ENCODE measurements at regions not wholly inside any gene's neighbourhood (a gene's known extent, or its start where the extent isn't known, plus 50 kb on each side); places are given as distances from the start of the nearest gene placed in this dataset.

GRCh38 chr14:34251662-34252061, 210.4 kb downstream of the SPTSSA start:
- Histone ChIP-seq H3K9me3 (ENCODE audit: low read depth, low read length) (no peaks in the 10 kb centered on the region), H3K27me3 (ENCODE audit: insufficient read depth, low read length) (no peaks in the 10 kb centered on the region), H3K4me1 (ENCODE audit: insufficient read depth, low read length) (no peaks in the 10 kb centered on the region), H3K4me3 (ENCODE audit: low read length) (no peak overlapping the region)

- Histone ChIP-seq H3K9me3 (ENCODE audit: low read depth, low read length) (no peaks in the 10 kb centered on the region), H3K4me1 (ENCODE audit: insufficient read depth, low read length) (no peaks in the 10 kb centered on the region), H3K4me3 (ENCODE audit: low read length) (no peak overlapping the region), H3K27me3 (ENCODE audit: insufficient read depth, low read length) (no peaks in the 10 kb centered on the region)
Measured at GRCh38 chr14:34250959-34251358, 211.1 kb downstream of the SPTSSA start.

GRCh38 chr14:34247605-34248004, 214.4 kb downstream of the SPTSSA start:
- Histone ChIP-seq H3K27me3 (ENCODE audit: insufficient read depth, low read length) (no peaks in the 10 kb centered on the region), H3K4me1 (ENCODE audit: insufficient read depth, low read length) (no peaks in the 10 kb centered on the region), H3K9me3 (ENCODE audit: low read depth, low read length) (no peaks in the 10 kb centered on the region), H3K4me3 (ENCODE audit: low read length) (no peak overlapping the region)

GRCh38 chr14:34246206-34246605, 215.8 kb downstream of the SPTSSA start:
- H3K27me3 ChIP-seq (ENCODE audit: insufficient read depth, low read length) = no peaks in the 10 kb centered on the region
- no peaks in the 10 kb centered on the region for H3K4me1 ChIP-seq (ENCODE audit: insufficient read depth, low read length)
- H3K4me3 ChIP-seq (ENCODE audit: low read length) = no peak overlapping the region
- no peaks in the 10 kb centered on the region for H3K9me3 ChIP-seq (ENCODE audit: low read depth, low read length)

- no peaks in the 10 kb centered on the region for H3K27me3 ChIP-seq (ENCODE audit: insufficient read depth, low read length)
- no peaks in the 10 kb centered on the region for H3K4me1 ChIP-seq (ENCODE audit: insufficient read depth, low read length)
- H3K9me3 ChIP-seq (ENCODE audit: low read depth, low read length) = no peaks in the 10 kb centered on the region
- H3K4me3 ChIP-seq (ENCODE audit: low read length) = no peak overlapping the region
Measured at GRCh38 chr14:34243401-34243800, 218.6 kb downstream of the SPTSSA start.

- no peaks in the 10 kb centered on the region for H3K4me1 ChIP-seq (ENCODE audit: insufficient read depth, low read length)
- H3K4me3 ChIP-seq (ENCODE audit: low read length) = no peak overlapping the region
- H3K9me3 ChIP-seq (ENCODE audit: low read depth, low read length) = no peaks in the 10 kb centered on the region
- H3K27me3 ChIP-seq (ENCODE audit: insufficient read depth, low read length) = no peaks in the 10 kb centered on the region
Measured at GRCh38 chr14:34243001-34243400, 219.0 kb downstream of the SPTSSA start.

GRCh38 chr14:34241185-34241711, 220.8 kb downstream of the SPTSSA start:
- no peaks in the 10 kb centered on the region for H3K9me3 ChIP-seq (ENCODE audit: low read depth, low read length)
- no peaks in the 10 kb centered on the region for H3K4me1 ChIP-seq (ENCODE audit: insufficient read depth, low read length)
- no peaks in the 10 kb centered on the region for H3K27me3 ChIP-seq (ENCODE audit: insufficient read depth, low read length)
- no peak overlapping the region for H3K4me3 ChIP-seq (ENCODE audit: low read length)

- Histone ChIP-seq H3K4me3 (ENCODE audit: low read length) (no peak overlapping the region), H3K27me3 (ENCODE audit: insufficient read depth, low read length) (no peaks in the 10 kb centered on the region), H3K4me1 (ENCODE audit: insufficient read depth, low read length) (no peaks in the 10 kb centered on the region), H3K9me3 (ENCODE audit: low read depth, low read length) (no peaks in the 10 kb centered on the region)
Measured at GRCh38 chr14:34238610-34239009, 223.4 kb downstream of the SPTSSA start.

- H3K4me1 ChIP-seq (ENCODE audit: insufficient read depth, low read length) = no peaks in the 10 kb centered on the region
- no peaks in the 10 kb centered on the region for H3K9me3 ChIP-seq (ENCODE audit: low read depth, low read length)
- H3K4me3 ChIP-seq (ENCODE audit: low read length) = no peak overlapping the region
- H3K27me3 ChIP-seq (ENCODE audit: insufficient read depth, low read length) = no peaks in the 10 kb centered on the region
Measured at GRCh38 chr14:34237677-34238076, 224.4 kb downstream of the SPTSSA start.

- Histone ChIP-seq H3K4me3 (ENCODE audit: low read length) (no peak overlapping the region), H3K4me1 (ENCODE audit: insufficient read depth, low read length) (no peaks in the 10 kb centered on the region), H3K9me3 (ENCODE audit: low read depth, low read length) (no peaks in the 10 kb centered on the region), H3K27me3 (ENCODE audit: insufficient read depth, low read length) (no peaks in the 10 kb centered on the region)
Measured at GRCh38 chr14:34237081-34237480, 225.0 kb downstream of the SPTSSA start.

- Histone ChIP-seq H3K4me3 (ENCODE audit: low read length) (no peak overlapping the region), H3K4me1 (ENCODE audit: insufficient read depth, low read length) (no peaks in the 10 kb centered on the region), H3K9me3 (ENCODE audit: low read depth, low read length) (no peaks in the 10 kb centered on the region), H3K27me3 (ENCODE audit: insufficient read depth, low read length) (no peaks in the 10 kb centered on the region)
Measured at GRCh38 chr14:34235643-34236300, 226.3 kb downstream of the SPTSSA start.

- Histone ChIP-seq H3K4me1 (ENCODE audit: insufficient read depth, low read length) (no peaks in the 10 kb centered on the region), H3K9me3 (ENCODE audit: low read depth, low read length) (no peaks in the 10 kb centered on the region), H3K4me3 (ENCODE audit: low read length) (no peak overlapping the region), H3K27me3 (ENCODE audit: insufficient read depth, low read length) (no peaks in the 10 kb centered on the region)
Measured at GRCh38 chr14:34234258-34234657, 227.8 kb downstream of the SPTSSA start.

- no peaks in the 10 kb centered on the region for H3K4me1 ChIP-seq (ENCODE audit: insufficient read depth, low read length)
- H3K4me3 ChIP-seq (ENCODE audit: low read length) = no peak overlapping the region
- H3K9me3 ChIP-seq (ENCODE audit: low read depth, low read length) = no peaks in the 10 kb centered on the region
- no peaks in the 10 kb centered on the region for H3K27me3 ChIP-seq (ENCODE audit: insufficient read depth, low read length)
Measured at GRCh38 chr14:34233619-34234018, 228.4 kb downstream of the SPTSSA start.

GRCh38 chr14:34232790-34233189, 229.2 kb downstream of the SPTSSA start:
- H3K4me3 ChIP-seq (ENCODE audit: low read length) = no peak overlapping the region
- no peaks in the 10 kb centered on the region for H3K27me3 ChIP-seq (ENCODE audit: insufficient read depth, low read length)
- no peaks in the 10 kb centered on the region for H3K9me3 ChIP-seq (ENCODE audit: low read depth, low read length)
- no peaks in the 10 kb centered on the region for H3K4me1 ChIP-seq (ENCODE audit: insufficient read depth, low read length)

- peaks cover 4% of the 10 kb centered on the region for H3K27me3 ChIP-seq (ENCODE audit: insufficient read depth, low read length)
- no peaks in the 10 kb centered on the region for H3K4me1 ChIP-seq (ENCODE audit: insufficient read depth, low read length)
- no peak overlapping the region for H3K4me3 ChIP-seq (ENCODE audit: low read length)
- H3K9me3 ChIP-seq (ENCODE audit: low read depth, low read length) = no peaks in the 10 kb centered on the region
Measured at GRCh38 chr14:34231626-34232025, 230.4 kb downstream of the SPTSSA start.

- no peaks in the 10 kb centered on the region for H3K9me3 ChIP-seq (ENCODE audit: low read depth, low read length)
- no peaks in the 10 kb centered on the region for H3K4me1 ChIP-seq (ENCODE audit: insufficient read depth, low read length)
- H3K27me3 ChIP-seq (ENCODE audit: insufficient read depth, low read length) = peaks cover 4% of the 10 kb centered on the region
- H3K4me3 ChIP-seq (ENCODE audit: low read length) = no peak overlapping the region
Measured at GRCh38 chr14:34229140-34229539, 232.9 kb downstream of the SPTSSA start.
